Fibroblast of skin of back (primary cell): ENCODE measurements at regions not wholly inside any gene's neighbourhood (a gene's known extent, or its start where the extent isn't known, plus 50 kb on each side); places are given as distances from the start of the nearest gene placed in this dataset.

Experiments used
- DNase-seq: peaks from one replicate; pipeline ENCODE4 v3.0.0-alpha.2; 2013

GRCh38 chr9:1332156-1332555, 282.0 kb downstream of the DMRT2 start:
- DNase-seq, result peak; percentile 6

- no peak for DNase-seq
Observed at GRCh38 chr9:1335174-1335573, 285.0 kb downstream of the DMRT2 start.

GRCh38 chr9:1337169-1337568, 287.0 kb downstream of the DMRT2 start:
- no peak for DNase-seq

- no peak for DNase-seq
Observed at GRCh38 chr9:1340390-1340789, 290.2 kb downstream of the DMRT2 start.

- DNase-seq, result peak; percentile 6
Observed at GRCh38 chr9:1353291-1353690, 303.1 kb downstream of the DMRT2 start.

GRCh38 chr9:1354086-1354485, 303.9 kb downstream of the DMRT2 start:
- peak; percentile 80 for DNase-seq

- DNase-seq, result no peak
Observed at GRCh38 chr9:1354606-1355005, 304.4 kb downstream of the DMRT2 start.

GRCh38 chr9:1355656-1356055, 305.5 kb downstream of the DMRT2 start:
- no peak for DNase-seq

- DNase-seq, result no peak
Observed at GRCh38 chr9:1362845-1363244, 312.7 kb downstream of the DMRT2 start.

GRCh38 chr9:1366276-1366675, 316.1 kb downstream of the DMRT2 start:
- DNase-seq, result no peak

GRCh38 chr9:1369297-1369696, 319.1 kb downstream of the DMRT2 start:
- no peak for DNase-seq

- DNase-seq, result no peak
Observed at GRCh38 chr9:1373445-1373844, 323.3 kb downstream of the DMRT2 start.

- DNase-seq, result no peak
Observed at GRCh38 chr9:1383899-1384455, 333.8 kb downstream of the DMRT2 start.

GRCh38 chr9:1384816-1385215, 334.7 kb downstream of the DMRT2 start:
- no peak for DNase-seq

- DNase-seq, result no peak
Observed at GRCh38 chr9:1386420-1386819, 336.3 kb downstream of the DMRT2 start.

- DNase-seq, result no peak
Observed at GRCh38 chr9:1388216-1388615, 338.1 kb downstream of the DMRT2 start.

- DNase-seq, result no peak
Observed at GRCh38 chr9:1400983-1401382, 350.8 kb downstream of the DMRT2 start.

GRCh38 chr9:1404940-1405339, 354.8 kb downstream of the DMRT2 start:
- DNase-seq, result no peak

GRCh38 chr9:1411826-1412225, 361.7 kb downstream of the DMRT2 start:
- no peak for DNase-seq

- DNase-seq, result no peak
Observed at GRCh38 chr9:1414711-1415131, 364.6 kb downstream of the DMRT2 start.

- DNase-seq, result no peak
Observed at GRCh38 chr9:1415146-1415545, 365.0 kb downstream of the DMRT2 start.

- DNase-seq, result no peak
Observed at GRCh38 chr9:1416261-1416660, 366.1 kb downstream of the DMRT2 start.

GRCh38 chr9:1421436-1421835, 371.3 kb downstream of the DMRT2 start:
- no peak for DNase-seq

GRCh38 chr9:1427875-1428274, 377.7 kb downstream of the DMRT2 start:
- DNase-seq, result no peak

GRCh38 chr9:1429297-1429696, 379.1 kb downstream of the DMRT2 start:
- DNase-seq, result no peak
